GM21717 (cell line): ENCODE measurements at regions not wholly inside any gene's neighbourhood (a gene's known extent, or its start where the extent isn't known, plus 50 kb on each side); places are given as distances from the start of the nearest gene placed in this dataset.

ENCODE experiments used
- ATAC-seq: cut with Tn5 transposase; IDR thresholded peaks from one replicate; pipeline ENCODE4 v1.9.1; 2021; ENCODE audit warnings: mild to moderate bottlenecking, moderate library complexity; ENCODE audit not compliant: unreplicated experiment

DNA sequence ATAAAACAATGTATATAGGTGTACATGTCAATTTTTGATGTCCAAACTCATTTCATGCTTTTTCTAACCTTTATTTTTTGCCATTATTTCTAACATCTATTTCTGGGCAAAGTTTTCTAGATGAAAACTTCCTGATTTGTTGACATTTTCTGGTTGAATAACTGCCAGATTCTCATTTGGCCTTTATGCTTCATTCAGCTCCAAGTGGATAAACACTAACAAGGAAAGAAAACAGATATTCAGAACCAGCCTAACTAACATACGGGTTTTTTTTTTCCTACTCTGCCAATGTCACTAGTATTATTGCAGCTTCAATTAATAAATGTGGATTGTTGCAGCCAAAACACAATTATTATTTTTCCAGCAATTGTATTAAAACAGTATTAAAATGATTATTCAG lies 50.9 kb upstream of the RAP1GDS1 start:
- no peak for ATAC-seq

DNA sequence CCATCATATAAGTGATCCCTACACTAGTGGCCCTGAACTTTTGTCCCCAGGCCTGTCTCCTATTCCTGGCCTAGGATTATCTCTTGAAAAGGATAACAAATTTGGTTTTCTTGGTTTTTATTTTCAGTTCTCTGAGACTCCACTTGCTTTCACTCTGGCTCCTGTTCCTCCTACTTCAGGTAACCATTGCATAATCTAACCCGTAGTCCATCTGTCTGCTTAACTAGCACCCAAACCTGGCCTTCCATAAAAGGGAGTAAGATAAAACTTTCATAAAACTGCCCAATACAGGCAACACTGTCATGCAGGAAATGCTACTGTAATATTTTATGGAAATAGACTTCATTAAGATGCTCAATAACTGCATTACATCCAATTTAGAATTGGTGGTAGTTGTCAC lies 52.1 kb upstream of the RAP1GDS1 start:
- ATAC-seq, result no peak

- peak; percentile 66 for ATAC-seq
These were observed 57.0 kb upstream of the RAP1GDS1 start for GRCh38 chr4:98204236-98204553.

DNA sequence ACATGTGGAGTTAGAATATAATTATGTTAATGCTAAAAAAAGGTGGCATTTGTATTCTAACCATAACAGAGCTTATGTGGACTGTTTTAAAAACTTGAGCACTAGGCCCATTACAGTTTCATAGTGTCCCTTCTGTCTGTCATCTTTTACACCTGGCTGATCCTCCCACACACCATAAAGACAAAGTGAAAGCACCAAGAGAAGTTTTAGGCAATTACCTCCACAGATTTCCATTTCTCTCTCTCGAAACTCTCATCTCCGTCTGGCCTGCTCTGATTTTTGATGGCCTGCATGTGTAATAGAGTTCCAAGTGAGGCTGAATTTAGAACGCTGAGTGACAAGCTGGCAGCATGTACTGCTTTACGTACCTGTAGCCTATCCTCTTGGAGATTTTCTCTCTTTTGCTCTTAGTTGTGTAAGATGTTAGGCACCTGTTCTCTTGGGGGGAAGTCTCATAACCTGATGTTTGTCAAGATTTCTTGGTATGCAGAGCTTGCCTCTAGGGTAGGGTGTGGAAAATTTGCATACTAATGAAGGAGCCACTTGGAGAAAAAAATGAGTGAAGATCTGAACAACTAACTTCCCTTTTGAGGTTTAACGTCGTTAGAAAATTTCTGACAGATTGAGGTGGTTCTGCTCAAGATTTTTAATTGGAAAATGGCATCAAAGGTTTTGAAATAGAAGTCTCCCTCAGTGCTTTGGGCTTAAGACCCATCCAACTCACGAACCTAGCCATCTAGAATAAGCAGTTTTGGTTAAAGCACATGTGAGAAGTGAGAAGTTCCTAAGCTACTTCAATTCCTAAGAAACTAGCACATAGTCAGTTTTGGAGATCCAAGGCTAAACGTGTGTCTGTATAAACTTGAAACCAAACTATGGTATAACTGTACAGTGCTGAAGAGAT lies 57.6 kb upstream of the RAP1GDS1 start:
- peak; percentile 86 for ATAC-seq

- no peak for ATAC-seq
These were observed 58.3 kb upstream of the RAP1GDS1 start for GRCh38 chr4:98202907-98203306.

DNA sequence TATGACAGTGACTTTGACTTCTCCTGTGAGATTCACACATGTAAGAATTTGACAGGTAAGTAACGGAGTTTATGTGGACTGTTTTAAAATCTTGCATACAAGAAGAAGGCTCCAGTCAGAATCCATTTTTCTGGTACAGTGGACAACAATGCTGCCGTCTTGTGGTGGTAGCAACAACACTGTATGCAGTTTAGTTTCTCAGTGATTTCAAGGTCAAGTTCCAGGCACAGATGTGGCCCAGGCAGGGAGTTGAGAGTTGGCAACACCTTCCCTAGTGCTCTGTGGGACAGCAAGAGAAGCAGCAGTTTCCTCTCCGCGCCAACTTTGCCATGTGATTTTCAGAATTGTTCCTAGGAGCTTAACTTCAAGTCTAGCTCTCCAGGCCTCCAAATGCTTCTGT lies 56.0 kb upstream of the STPG2 start:
- no peak for ATAC-seq

DNA sequence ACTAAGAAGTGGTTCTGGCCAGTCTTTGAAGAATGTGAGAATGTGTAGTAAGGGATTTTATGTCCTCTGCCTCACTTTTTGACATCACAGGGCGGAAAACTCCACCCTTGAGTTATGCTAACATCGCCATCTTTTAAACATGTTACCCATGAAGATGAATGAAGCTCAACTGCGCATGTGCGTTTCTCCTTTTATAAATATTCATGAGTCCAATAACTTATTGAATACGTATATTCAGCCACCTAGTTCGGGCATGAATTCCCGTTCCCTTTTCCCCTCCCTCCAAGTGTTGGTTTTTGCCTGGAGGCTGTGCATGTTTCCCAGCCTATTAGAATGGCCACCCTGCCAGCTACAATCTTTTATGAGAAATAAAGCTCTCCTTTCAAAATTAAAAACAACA lies 51.7 kb upstream of the STPG2 start:
- ATAC-seq, result no peak

GRCh38 chr4:98193459-98194105 lies 50.3 kb upstream of the STPG2 start:
- no peak for ATAC-seq
